Peyer's patch (tissue), 4 donors: ENCODE measurements at regions not wholly inside any gene's neighbourhood (a gene's known extent, or its start where the extent isn't known, plus 50 kb on each side); places are given as distances from the start of the nearest gene placed in this dataset.

ENCODE experiments used
- DNase-seq, 3 donors: peaks; one replicate each; pipeline ENCODE4 v3.0.0-alpha.2; 2017 to 2019
- H3K27ac ChIP-seq, 4 donors: fragments of 200-600 bp; sonication (generic); one replicate each; pipeline ENCODE4 v1.5.1; 2016 to 2019
- H3K27me3 ChIP-seq, 2 donors: fragments of 200-600 bp; sonication (generic); one replicate each; pipeline ENCODE4 v1.5.1; 2019
- H3K36me3 ChIP-seq, 3 donors: fragments of 200-600 bp; sonication (generic); one replicate each; pipeline ENCODE4 v1.5.1; 2016 to 2019
- H3K4me1 ChIP-seq, 4 donors: fragments of 200-600 bp; sonication (generic); one replicate each; pipeline ENCODE4 v1.5.1; 2016 to 2019
- H3K4me3 ChIP-seq, 4 donors: fragments of 200-600 bp; sonication (generic); 1 replicate in 3 of 4; 2 replicates in 1 of 4; pipeline ENCODE4 v1.5.1; 2016 to 2019; ENCODE audit warnings: mild to moderate bottlenecking in 1 of 4
- H3K9me3 ChIP-seq, 4 donors: fragments of 200-600 bp; sonication (generic); one replicate each; pipeline ENCODE4 v1.5.1; 2016 to 2019; ENCODE audit warnings: mild to moderate bottlenecking in 1 of 4
- CTCF ChIP-seq, 6 experiments: fragments of 450-650 bp in 4 of 6; fragments of 200-600 bp in 2 of 6; sonication (generic) in 1 of 6; IDR thresholded peaks; one replicate each; pipeline ENCODE4 v1.5.1; 2017 to 2019; ENCODE audit warnings: antibody characterized with exemption in 6 of 6, mild to moderate bottlenecking in 3 of 6, moderate library complexity in 1 of 6
- POLR2A ChIP-seq, 2 donors: fragments of 450-650 bp; IDR thresholded peaks; one replicate each; pipeline ENCODE4 v1.5.1; 2017; ENCODE audit warnings: antibody characterized with exemption in 2 of 2, mild to moderate bottlenecking in 2 of 2, moderate library complexity in 2 of 2

- Histone ChIP-seq H3K4me3 (no peak overlapping the region), H3K9me3 (no peaks in the 10 kb centered on the region), H3K27ac (no peak overlapping the region), H3K36me3 (no peaks in the 10 kb centered on the region), H3K27me3 (no peaks in the 10 kb centered on the region), H3K4me1 (no peaks in the 10 kb centered on the region)
- TF ChIP-seq CTCF (IDR thresholded peaks at IDR 0.05) = no peak
- no peak for TF ChIP-seq POLR2A (IDR thresholded peaks at IDR 0.05)
- no peak for DNase-seq
Observed at GRCh38 chr6:21999012-21999528, 297.8 kb downstream of the PRL start.

- H3K4me1 ChIP-seq = no peaks in the 10 kb centered on the region
- no peaks in the 10 kb centered on the region for H3K27me3 ChIP-seq
- H3K36me3 ChIP-seq = no peaks in the 10 kb centered on the region
- TF ChIP-seq POLR2A (IDR thresholded peaks at IDR 0.05) (no peak), CTCF (IDR thresholded peaks at IDR 0.05) (no peak)
- no peak overlapping the region for H3K4me3 ChIP-seq
- no peak for DNase-seq
- H3K27ac ChIP-seq = no peak overlapping the region
- no peaks in the 10 kb centered on the region for H3K9me3 ChIP-seq
Observed at GRCh38 chr6:21999741-22000140, 297.1 kb downstream of the PRL start.

- TF ChIP-seq POLR2A (IDR thresholded peaks at IDR 0.05) = no peak
- TF ChIP-seq CTCF (IDR thresholded peaks at IDR 0.05) = no peak
- Histone ChIP-seq H3K27me3 (no peaks in the 10 kb centered on the region), H3K4me3 (no peak overlapping the region), H3K9me3 (no peaks in the 10 kb centered on the region), H3K4me1 (no peaks in the 10 kb centered on the region), H3K36me3 (no peaks in the 10 kb centered on the region), H3K27ac (no peak overlapping the region)
- DNase-seq = no peak
Observed at GRCh38 chr6:22001396-22002027, 295.3 kb downstream of the PRL start.

DNA sequence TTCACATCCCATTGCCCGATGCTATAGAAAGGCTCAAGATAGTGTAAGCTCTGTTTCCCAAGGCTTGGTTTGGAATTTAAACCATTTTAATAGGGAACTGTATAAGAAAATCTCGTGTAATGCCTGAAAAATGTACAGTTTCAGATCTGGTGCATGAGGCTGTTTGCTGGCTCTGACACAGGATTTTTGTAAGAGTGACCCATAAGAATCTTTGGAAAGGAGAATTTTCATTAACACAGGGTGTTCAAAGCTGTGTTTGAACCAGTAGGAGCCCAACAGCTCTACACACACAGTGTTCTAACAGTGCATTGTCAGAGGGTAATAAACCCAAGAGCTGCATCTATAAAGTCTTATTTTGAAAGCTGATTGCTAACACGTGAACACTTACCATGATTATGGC is 293.5 kb downstream of the PRL start:
- Histone ChIP-seq H3K4me1 (no peaks in the 10 kb centered on the region), H3K4me3 (no peak overlapping the region), H3K36me3 (no peaks in the 10 kb centered on the region), H3K9me3 (no peaks in the 10 kb centered on the region), H3K27me3 (no peaks in the 10 kb centered on the region), H3K27ac (no peak overlapping the region)
- TF ChIP-seq POLR2A (IDR thresholded peaks at IDR 0.05) = no peak
- TF ChIP-seq CTCF (IDR thresholded peaks at IDR 0.05) = no peak
- DNase-seq = no peak

DNA sequence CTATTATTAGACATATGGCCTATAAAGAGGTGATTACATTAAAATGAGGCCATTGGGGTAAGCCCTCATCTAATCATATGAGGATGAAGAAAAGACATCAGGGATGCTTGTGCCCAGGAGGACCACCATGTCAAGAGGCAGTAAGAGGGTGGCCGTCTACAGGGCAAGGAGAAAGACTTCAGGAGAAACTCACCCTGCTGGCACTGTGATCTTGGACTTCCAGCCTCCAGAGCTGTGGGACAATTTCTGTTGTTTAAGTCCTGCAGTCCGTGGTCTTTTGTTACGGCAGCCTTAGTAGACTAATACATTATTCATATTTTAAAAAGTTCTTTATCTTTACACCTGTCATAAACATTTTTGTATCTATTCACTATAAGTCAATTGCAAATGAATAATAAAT is 290.0 kb downstream of the PRL start:
- Histone ChIP-seq H3K4me1 (no peaks in the 10 kb centered on the region), H3K36me3 (no peaks in the 10 kb centered on the region), H3K4me3 (no peak overlapping the region), H3K27ac (no peak overlapping the region), H3K9me3 (no peaks in the 10 kb centered on the region), H3K27me3 (no peaks in the 10 kb centered on the region)
- TF ChIP-seq POLR2A (IDR thresholded peaks at IDR 0.05) (no peak), CTCF (IDR thresholded peaks at IDR 0.05) (no peak)
- no peak for DNase-seq

DNA sequence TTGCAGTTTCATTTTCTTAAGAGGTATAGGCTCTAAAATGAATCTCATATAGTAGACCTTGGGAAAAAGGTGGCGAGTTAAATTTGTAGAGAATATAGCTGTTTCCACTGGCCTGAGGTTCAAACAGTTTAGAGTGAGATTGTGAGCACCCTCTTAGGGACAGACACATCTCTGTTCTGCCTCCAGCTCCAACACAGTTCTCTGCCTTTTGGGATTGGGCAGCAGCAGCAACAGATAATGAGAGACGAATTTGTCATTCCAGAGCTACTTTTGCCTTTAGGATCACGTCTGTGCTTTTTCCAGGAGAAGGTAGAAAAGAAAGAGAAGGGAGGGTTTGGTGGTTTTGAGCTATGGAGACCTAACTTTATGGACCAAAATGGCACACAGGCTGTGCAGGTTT is 289.4 kb downstream of the PRL start:
- TF ChIP-seq CTCF (IDR thresholded peaks at IDR 0.05) (no peak), POLR2A (IDR thresholded peaks at IDR 0.05) (no peak)
- Histone ChIP-seq H3K27me3 (no peaks in the 10 kb centered on the region), H3K9me3 (no peaks in the 10 kb centered on the region), H3K4me3 (no peak overlapping the region), H3K4me1 (no peaks in the 10 kb centered on the region), H3K27ac (no peak overlapping the region), H3K36me3 (no peaks in the 10 kb centered on the region)
- no peak for DNase-seq
